ENCODE measurements at regions not wholly inside any gene's neighbourhood (a gene's known extent, or its start where the extent isn't known, plus 50 kb on each side); places are given as distances from the start of the nearest gene placed in this dataset.

DNA sequence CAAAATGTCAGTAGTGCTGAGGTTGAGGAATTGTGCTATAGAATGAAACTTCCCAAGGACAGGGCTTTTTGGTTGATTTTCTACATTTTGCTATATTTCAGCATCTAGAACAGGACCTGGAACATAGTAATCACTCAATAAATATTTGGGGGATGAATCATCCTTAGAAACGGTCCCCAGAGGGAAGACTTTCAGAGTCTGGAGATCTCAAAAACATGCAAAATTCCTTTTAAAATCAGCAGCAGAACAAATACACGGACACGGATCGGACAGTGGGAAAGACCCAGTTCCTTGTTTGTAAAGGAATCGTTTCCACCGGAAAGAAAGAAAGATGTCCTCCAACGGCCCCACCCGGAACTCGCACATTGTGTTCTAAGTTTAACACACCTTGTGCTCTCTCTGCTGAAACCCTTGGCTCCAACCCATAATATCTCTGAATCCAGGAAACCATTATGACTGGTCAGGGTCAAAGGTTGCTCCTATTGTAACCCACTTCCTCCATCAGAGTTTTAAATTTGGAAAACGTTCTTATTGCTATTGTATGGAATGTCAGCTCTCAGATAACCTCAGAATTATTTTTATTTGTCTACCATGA lies 617.2 kb downstream of the MED13L start (continued):
- TF ChIP-seq, protein P1, sequence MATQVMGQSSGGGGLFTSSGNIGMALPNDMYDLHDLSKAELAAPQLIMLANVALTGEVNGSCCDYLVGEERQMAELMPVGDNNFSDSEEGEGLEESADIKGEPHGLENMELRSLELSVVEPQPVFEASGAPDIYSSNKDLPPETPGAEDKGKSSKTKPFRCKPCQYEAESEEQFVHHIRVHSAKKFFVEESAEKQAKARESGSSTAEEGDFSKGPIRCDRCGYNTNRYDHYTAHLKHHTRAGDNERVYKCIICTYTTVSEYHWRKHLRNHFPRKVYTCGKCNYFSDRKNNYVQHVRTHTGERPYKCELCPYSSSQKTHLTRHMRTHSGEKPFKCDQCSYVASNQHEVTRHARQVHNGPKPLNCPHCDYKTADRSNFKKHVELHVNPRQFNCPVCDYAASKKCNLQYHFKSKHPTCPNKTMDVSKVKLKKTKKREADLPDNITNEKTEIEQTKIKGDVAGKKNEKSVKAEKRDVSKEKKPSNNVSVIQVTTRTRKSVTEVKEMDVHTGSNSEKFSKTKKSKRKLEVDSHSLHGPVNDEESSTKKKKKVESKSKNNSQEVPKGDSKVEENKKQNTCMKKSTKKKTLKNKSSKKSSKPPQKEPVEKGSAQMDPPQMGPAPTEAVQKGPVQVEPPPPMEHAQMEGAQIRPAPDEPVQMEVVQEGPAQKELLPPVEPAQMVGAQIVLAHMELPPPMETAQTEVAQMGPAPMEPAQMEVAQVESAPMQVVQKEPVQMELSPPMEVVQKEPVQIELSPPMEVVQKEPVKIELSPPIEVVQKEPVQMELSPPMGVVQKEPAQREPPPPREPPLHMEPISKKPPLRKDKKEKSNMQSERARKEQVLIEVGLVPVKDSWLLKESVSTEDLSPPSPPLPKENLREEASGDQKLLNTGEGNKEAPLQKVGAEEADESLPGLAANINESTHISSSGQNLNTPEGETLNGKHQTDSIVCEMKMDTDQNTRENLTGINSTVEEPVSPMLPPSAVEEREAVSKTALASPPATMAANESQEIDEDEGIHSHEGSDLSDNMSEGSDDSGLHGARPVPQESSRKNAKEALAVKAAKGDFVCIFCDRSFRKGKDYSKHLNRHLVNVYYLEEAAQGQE (IDR thresholded peaks at IDR 0.05; ENCODE audit: low read depth), result no peak
- TF ChIP-seq, protein P2, sequence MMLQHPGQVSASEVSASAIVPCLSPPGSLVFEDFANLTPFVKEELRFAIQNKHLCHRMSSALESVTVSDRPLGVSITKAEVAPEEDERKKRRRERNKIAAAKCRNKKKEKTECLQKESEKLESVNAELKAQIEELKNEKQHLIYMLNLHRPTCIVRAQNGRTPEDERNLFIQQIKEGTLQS (IDR thresholded peaks at IDR 0.05), result no peak

DNA sequence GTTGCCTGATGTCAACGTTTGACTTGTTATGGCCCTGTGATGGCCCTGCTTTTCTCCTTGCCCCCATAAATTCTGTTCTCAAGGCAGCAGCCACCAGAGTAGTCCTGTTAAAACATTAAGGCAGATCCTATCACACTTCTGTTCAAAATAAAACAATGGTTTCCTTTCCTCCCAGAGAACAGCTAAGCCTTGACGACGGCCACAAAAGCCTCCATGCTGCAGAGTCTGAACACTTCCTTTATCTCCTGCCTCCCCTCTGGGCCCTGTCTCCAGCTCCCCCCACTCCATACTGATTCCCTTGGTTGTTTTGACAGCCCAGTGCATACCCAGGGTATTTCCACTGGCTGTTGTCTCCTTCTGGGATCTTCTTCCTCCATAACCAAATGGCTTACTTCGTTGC lies 618.1 kb downstream of the MED13L start:
- DNase-seq (ENCODE audit: low read depth, low spot score) (no peak), ATAC-seq (no peak)
- Histone ChIP-seq H3K9me2 (ENCODE audit: insufficient read depth) (no peaks in the 10 kb centered on the region), H3K4me3 (replicated peaks in 1 of 2; ENCODE audit: low read depth in 1 of 2, low read length in 2 of 2) (no peak overlapping the region), H3K27ac (ENCODE audit: low read depth, low read length) (no peak overlapping the region), H3K36me3 (ENCODE audit: control insufficient read depth in 1 of 2, insufficient read depth in 2 of 2, low read length in 2 of 2) (no peaks in the 10 kb centered on the region), H4K20me1 (ENCODE audit: insufficient read depth) (no peaks in the 10 kb centered on the region), H3K27me3 (ENCODE audit: insufficient read depth, low read length) (0 out of 2 replicates have a peak, but pooled peaks cover 5% of the 10 kb centered on the region), H3K4me2 (ENCODE audit: low read length) (no peak overlapping the region), H3K9me3 (ENCODE audit: control insufficient read depth in 1 of 2, insufficient read depth in 1 of 2, low read depth in 1 of 2, low read length in 2 of 2) (no peaks in the 10 kb centered on the region), H3K79me2 (ENCODE audit: insufficient read depth, low read length) (no peaks in the 10 kb centered on the region), H3K4me1 (ENCODE audit: control insufficient read depth in 1 of 2, insufficient read depth in 2 of 2, low read length in 2 of 2) (peaks cover 0 to 4% of the 10 kb centered on the region in 2 experiments; a peak in 1 of 4 replicates), H3K9ac (ENCODE audit: low read length) (no peak overlapping the region), H2AFZ (ENCODE audit: low read depth, low read length, poor library complexity, severe bottlenecking) (no peak overlapping the region)
- RAD21 ChIA-PET (ENCODE audit: low non-redundant PET in 1 of 2, low total read pairs in 2 of 2, uncharacterized antibody in 2 of 2, unreplicated experiment in 2 of 2), result no interaction called here
- intact Hi-C loops (cut with micrococcal nuclease), result no loop called here
- BruUV-seq (replicated peaks), result no TSS peak
- POLR2A ChIA-PET, result no interaction called here
- TF ChIP-seq SRF (IDR thresholded peaks at IDR 0.05; ENCODE audit: low read depth) (no peak), ELF1 (IDR thresholded peaks at IDR 0.05; ENCODE audit: borderline replicate concordance, low read depth) (no peak), SIN3A (IDR thresholded peaks at IDR 0.05; ENCODE audit: low read depth) (no peak), CBX3 (IDR thresholded peaks at IDR 0.05; ENCODE audit: low read depth) (no peak)
- TF ChIP-seq, protein P3, sequence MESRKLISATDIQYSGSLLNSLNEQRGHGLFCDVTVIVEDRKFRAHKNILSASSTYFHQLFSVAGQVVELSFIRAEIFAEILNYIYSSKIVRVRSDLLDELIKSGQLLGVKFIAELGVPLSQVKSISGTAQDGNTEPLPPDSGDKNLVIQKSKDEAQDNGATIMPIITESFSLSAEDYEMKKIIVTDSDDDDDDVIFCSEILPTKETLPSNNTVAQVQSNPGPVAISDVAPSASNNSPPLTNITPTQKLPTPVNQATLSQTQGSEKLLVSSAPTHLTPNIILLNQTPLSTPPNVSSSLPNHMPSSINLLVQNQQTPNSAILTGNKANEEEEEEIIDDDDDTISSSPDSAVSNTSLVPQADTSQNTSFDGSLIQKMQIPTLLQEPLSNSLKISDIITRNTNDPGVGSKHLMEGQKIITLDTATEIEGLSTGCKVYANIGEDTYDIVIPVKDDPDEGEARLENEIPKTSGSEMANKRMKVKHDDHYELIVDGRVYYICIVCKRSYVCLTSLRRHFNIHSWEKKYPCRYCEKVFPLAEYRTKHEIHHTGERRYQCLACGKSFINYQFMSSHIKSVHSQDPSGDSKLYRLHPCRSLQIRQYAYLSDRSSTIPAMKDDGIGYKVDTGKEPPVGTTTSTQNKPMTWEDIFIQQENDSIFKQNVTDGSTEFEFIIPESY (IDR thresholded peaks at IDR 0.05; ENCODE audit: extremely low read depth, insufficient replicate concordance, low read length), result no peak
- CTCF ChIA-PET, result no interaction called here

Measured in HCT116 (cell line).